ENCODE measurements at regions not wholly inside any gene's neighbourhood (a gene's known extent, or its start where the extent isn't known, plus 50 kb on each side); places are given as distances from the start of the nearest gene placed in this dataset.

- Histone ChIP-seq H3K27ac (ENCODE audit: low read depth in 1 of 2, low read length in 2 of 2) (no peak overlapping the region), H3K4me1 (ENCODE audit: insufficient read depth, low read length) (no peaks in the 10 kb centered on the region), H3K9me3 (ENCODE audit: control insufficient read depth in 1 of 2, insufficient read depth in 1 of 2, low read length in 2 of 2) (peaks cover 0 to 7% of the 10 kb centered on the region in 2 experiments), H3K36me3 (ENCODE audit: insufficient read depth, low read length) (no peaks in the 10 kb centered on the region), H3K4me3 (ENCODE audit: low read length) (no peak overlapping the region), H3K27me3 (ENCODE audit: control insufficient read depth in 1 of 2, insufficient read depth in 2 of 2, low read length in 2 of 2) (no peaks in the 10 kb centered on the region)
- Mint-ChIP-seq H3K9me3 (no peaks in the 10 kb centered on the region), H3K27ac (no peak overlapping the region), H3K27me3 (no peaks in the 10 kb centered on the region), H3K4me1 (ENCODE audit: low read depth) (no peaks in the 10 kb centered on the region), H3K4me3 (no peak overlapping the region), H3K36me3 (ENCODE audit: low read depth) (no peaks in the 10 kb centered on the region)
- no peak for TF ChIP-seq CTCF (IDR thresholded peaks at IDR 0.05)
- CTCF ChIA-PET = no interaction called here
- intact Hi-C loops (cut with DNase I, micrococcal nuclease) = no loop called here
- no peak for DNase-seq
- no peak for ATAC-seq (ENCODE audit: poor library complexity)
- POLR2A ChIA-PET = no interaction called here
Measured at GRCh38 chr12:47458279-47458678, 247.6 kb downstream of the RPAP3 start.

GRCh38 chr12:47449797-47450196 is 256.0 kb downstream of the RPAP3 start:
- intact Hi-C loops (cut with DNase I, micrococcal nuclease) = no loop called here
- DNase-seq = no peak
- Histone ChIP-seq H3K27me3 (ENCODE audit: control insufficient read depth in 1 of 2, insufficient read depth in 2 of 2, low read length in 2 of 2) (no peaks in the 10 kb centered on the region), H3K9me3 (ENCODE audit: control insufficient read depth in 1 of 2, insufficient read depth in 1 of 2, low read length in 2 of 2) (no peaks in the 10 kb centered on the region), H3K27ac (ENCODE audit: low read depth in 1 of 2, low read length in 2 of 2) (no peak overlapping the region), H3K4me3 (ENCODE audit: low read length) (no peak overlapping the region), H3K36me3 (ENCODE audit: insufficient read depth, low read length) (no peaks in the 10 kb centered on the region), H3K4me1 (ENCODE audit: insufficient read depth, low read length) (no peaks in the 10 kb centered on the region)
- Mint-ChIP-seq H3K27me3 (no peaks in the 10 kb centered on the region), H3K36me3 (ENCODE audit: low read depth) (no peaks in the 10 kb centered on the region), H3K4me1 (ENCODE audit: low read depth) (no peaks in the 10 kb centered on the region), H3K27ac (no peak overlapping the region), H3K9me3 (no peaks in the 10 kb centered on the region), H3K4me3 (no peak overlapping the region)
- no peak for ATAC-seq (ENCODE audit: poor library complexity)
- POLR2A ChIA-PET = no interaction called here
- CTCF ChIA-PET = no interaction called here
- TF ChIP-seq CTCF (IDR thresholded peaks at IDR 0.05) = no peak

GRCh38 chr12:47442310-47442709 is 263.5 kb downstream of the RPAP3 start:
- peaks cover 23% of the 10 kb centered on the region for H3K9me3 Mint-ChIP-seq
- H3K27me3 Mint-ChIP-seq = no peaks in the 10 kb centered on the region
- no peak for TF ChIP-seq CTCF (IDR thresholded peaks at IDR 0.05)
- Histone ChIP-seq H3K9me3 (ENCODE audit: control insufficient read depth in 1 of 2, insufficient read depth in 1 of 2, low read length in 2 of 2) (peaks cover 4 to 25% of the 10 kb centered on the region in 2 experiments), H3K36me3 (ENCODE audit: insufficient read depth, low read length) (no peaks in the 10 kb centered on the region), H3K27me3 (ENCODE audit: control insufficient read depth in 1 of 2, insufficient read depth in 2 of 2, low read length in 2 of 2) (no peaks in the 10 kb centered on the region), H3K4me1 (ENCODE audit: insufficient read depth, low read length) (no peaks in the 10 kb centered on the region), H3K4me3 (ENCODE audit: low read length) (no peak overlapping the region), H3K27ac (ENCODE audit: low read depth in 1 of 2, low read length in 2 of 2) (no peak overlapping the region)
- H3K36me3 Mint-ChIP-seq (ENCODE audit: low read depth) = peaks cover 12% of the 10 kb centered on the region
- no peak overlapping the region for H3K4me3 Mint-ChIP-seq
- CTCF ChIA-PET = no interaction called here
- H3K4me1 Mint-ChIP-seq (ENCODE audit: low read depth) = no peaks in the 10 kb centered on the region
- POLR2A ChIA-PET = no interaction called here
- DNase-seq = no peak
- no peak overlapping the region for H3K27ac Mint-ChIP-seq
- no peak for ATAC-seq (ENCODE audit: poor library complexity)
- intact Hi-C loops (cut with DNase I, micrococcal nuclease) = no loop called here
